ENCODE measurements at regions not wholly inside any gene's neighbourhood (a gene's known extent, or its start where the extent isn't known, plus 50 kb on each side); places are given as distances from the start of the nearest gene placed in this dataset.
"Not testable (repeated sequence)": the region's sequence is repeated elsewhere in the genome, so short reads cannot be mapped to it uniquely, and the experiment has no call there.

DNA sequence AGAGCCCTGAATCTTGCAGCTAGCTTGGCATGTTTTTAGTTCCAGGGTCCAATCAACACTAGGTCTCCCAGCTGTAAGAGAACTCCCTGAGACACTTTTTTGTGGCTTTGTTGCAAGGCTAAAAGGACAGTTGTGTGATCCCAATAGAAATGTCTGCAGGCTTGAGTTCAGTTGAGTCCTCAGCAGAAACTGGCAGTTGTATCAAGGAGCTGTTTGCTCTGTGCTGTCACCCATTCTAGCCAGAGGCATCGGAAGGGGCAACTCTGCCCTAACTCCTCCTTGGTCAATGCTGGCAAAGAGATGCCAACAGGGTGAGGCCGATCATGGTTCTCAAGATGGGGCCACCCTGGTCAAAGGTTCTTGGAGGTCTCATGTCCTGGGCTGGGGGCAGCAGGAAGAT lies 224.1 kb downstream of the BUB3 start:
- no peak for DNase-seq (ENCODE audit: low read depth)

DNA sequence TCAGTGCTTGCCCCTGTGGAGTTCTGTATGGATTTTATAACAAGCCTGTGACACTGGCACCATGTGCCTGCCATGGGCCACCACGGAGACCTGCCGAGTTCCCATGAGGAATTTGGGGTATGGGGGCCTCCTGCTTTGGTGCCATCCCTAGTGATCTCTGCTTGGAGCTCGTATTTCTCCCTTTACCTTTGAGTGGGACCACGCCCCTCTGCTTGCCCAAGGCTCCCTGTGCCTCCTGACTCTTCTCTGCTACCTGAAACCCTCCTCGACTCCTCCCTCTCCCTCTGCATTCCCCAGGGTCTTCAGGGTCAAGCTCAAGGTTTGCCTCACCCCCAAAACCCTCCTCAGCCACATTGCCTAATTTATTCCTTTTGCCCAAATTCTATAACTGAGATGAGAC lies 225.0 kb downstream of the BUB3 start:
- DNase-seq (ENCODE audit: low read depth) = no peak

DNA sequence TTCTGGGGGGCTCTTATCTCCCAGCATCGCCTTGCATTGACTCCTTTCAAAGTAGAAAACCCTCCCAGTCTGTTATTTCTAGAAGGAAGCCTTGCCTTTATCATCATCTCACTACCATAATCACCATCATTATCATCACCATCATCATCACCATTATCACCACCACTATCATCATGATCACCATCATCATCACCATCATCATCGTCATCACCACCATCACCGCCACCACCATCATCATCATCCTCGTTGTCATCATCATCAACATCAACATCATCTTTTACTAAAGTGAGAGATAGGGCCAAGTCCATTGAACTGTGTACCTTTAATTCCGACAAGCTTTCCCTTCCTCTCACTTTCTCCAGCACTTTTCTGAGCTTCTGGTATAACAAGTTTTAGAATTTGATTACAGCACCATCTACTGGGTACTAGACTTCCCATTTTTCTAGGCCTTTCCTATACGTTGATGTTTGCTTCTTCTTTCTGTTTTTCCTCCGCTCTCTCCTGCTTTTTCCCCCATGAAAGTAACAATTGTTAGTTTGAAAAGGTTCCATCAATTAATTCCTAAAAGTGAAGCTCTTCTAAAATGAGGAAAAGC lies 226.4 kb downstream of the BUB3 start:
- no peak for DNase-seq (ENCODE audit: low read depth)

DNA sequence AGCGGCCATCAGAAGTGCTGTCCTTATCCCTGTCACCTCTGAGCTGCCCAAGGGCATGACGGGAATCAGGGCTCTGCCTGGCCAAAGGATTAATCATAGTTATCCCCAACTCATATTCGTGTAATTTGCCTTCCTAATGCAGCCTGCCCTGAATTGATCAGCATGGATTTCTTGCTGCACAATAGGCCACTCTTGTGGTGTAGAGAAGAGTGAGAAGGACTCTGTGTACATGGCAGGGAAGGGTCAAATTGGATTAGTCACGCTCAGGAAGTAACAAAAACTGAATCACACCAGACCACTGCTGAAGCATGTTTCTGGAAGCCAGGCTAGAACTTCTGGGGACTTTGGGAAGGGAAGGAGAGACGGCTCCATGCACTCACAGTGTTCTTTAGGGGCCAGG lies 227.0 kb downstream of the BUB3 start:
- DNase-seq (ENCODE audit: low read depth) = no peak

DNA sequence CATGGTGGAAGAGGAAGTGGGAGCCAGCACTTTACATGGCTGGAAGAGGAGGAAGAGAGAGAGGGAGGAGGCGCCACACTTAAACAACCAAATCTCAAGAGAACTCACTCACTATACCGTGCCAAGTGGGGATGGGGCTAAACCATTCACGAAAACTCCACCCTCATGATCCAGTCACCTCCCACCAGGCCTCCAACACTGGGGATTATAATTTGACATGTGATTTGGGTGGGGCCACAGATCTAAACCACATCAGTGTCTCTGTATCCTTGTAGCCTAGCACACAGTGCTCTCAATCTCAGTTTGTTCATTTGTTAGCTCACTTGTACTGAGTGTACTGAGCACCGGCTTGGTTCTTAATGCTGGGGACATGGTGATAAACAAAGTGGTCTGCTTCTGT lies 228.3 kb downstream of the BUB3 start:
- DNase-seq (ENCODE audit: low read depth) = no peak

DNA sequence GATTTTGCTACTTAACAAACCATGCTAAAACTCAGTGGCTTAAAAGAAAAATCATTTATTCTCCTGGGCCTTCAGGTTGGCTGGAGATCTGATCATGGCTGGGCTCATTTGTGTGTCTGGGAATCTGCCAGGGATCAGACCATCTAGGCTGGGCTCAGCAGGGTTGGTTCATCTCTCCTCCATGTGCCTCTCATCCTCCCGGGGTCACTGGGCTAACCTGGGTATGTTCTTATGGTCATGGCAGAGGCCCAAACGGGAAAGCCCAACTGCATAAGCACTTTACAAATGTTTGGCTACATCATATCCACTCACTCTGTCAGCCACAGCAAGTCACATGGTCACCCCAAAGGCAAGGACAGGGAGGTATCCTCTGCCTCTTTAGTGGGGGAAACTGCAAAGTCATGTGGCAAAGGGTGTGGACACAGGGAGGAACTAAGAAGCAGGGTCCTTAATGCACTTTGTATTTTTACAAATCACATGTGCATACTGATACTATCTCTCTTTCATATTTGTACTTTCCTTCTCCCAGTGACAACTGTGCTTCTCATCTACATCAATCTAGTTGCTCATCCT lies 231.4 kb downstream of the BUB3 start:
- no peak for DNase-seq (ENCODE audit: low read depth)

DNA sequence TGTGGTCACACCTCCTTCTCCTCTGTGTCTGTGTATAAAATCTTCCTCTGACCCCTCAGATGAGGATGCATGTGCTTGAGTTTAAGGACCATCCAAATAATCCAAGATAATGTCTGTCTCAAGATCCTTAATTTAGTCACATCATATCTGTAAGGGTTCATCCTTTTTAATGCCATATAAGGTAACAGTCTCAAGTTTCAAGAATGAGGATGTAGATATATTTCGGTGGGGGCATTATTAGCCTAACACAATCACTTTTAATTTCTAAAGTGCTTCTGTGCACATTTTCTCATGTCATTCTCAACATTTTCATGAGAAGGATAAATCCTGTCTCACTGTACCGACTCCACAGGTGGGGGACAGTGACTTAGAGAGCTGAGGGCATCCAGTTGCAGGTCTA lies 235.3 kb downstream of the BUB3 start:
- no peak for DNase-seq (ENCODE audit: low read depth)

DNA sequence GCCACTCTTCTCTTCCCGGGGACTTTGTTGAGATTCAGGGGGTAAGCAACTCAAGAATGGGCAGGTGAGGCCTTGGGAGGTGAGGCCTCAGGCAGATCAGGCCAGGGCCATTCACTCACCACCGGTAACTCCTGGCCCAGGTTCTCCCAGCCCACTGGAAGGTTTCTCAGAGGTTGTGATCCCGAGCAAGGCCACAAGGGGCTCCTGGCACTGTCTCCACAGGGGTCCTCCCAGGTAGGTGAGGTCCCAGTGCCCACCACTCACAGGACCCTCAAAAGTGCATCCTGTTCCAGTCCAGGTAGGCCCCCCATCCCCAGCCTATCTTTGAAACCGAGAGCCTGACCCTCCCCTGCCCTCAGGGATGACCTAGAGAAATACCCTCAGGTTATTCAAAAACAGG lies 236.1 kb downstream of the BUB3 start:
- DNase-seq (ENCODE audit: low read depth) = no peak

DNA sequence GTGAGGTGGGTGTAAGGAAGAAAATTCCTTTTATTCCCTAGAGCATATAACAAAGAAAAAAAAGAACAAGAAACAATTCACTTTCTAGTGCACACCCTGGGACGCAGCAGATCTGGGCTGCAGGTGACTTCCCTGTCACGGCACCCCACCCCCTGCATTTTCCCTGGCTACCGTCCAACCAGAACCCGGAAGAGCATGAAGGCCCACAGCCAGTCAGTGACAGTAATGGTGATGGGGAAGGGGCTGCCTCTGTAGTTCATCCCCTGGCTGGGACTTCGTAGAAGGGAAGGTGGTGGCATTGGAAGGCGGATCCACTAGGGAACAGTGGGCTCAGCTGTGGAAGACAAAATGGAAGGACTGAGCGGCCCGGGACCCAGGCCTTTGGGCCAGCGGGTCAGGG lies 236.7 kb downstream of the BUB3 start:
- no peak for DNase-seq (ENCODE audit: low read depth)

DNA sequence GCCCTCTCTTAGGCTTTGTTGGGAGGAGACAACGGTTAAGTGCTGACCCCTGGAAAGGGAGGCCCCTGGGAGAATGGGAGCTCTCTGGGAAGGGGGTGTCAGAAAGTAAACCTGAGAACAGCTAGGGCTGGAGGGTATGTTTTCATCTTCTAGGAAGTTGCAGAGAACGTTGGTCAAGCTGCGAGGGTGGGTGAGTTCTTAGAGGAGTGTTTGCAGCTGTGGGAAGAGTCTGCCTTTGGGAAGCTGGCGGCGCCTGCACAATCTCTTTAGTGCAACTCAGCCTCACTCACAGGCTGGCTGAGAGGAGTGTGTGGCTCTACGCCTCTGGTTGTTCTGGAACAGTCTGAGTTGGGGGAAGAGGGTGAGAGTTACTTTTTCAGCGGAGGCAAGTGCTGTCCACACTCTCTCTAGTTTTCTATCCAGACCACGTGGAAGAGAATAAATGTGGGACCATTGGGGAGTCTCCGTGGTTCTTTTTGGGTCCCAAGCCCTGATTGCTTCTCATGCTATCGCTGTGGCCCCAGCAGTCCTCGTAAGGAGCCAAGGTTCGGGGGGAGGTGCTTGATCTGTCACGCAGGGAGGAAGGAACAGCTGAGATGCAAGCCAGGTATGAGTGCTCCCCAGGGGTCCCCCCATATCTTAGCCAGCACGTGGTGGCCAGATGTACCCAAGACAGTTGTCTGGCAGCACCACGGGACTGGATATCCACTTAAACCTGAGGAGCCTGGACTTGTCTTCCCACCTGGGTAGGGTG lies 237.2 kb downstream of the BUB3 start:
- no peak for DNase-seq (ENCODE audit: low read depth)

DNA sequence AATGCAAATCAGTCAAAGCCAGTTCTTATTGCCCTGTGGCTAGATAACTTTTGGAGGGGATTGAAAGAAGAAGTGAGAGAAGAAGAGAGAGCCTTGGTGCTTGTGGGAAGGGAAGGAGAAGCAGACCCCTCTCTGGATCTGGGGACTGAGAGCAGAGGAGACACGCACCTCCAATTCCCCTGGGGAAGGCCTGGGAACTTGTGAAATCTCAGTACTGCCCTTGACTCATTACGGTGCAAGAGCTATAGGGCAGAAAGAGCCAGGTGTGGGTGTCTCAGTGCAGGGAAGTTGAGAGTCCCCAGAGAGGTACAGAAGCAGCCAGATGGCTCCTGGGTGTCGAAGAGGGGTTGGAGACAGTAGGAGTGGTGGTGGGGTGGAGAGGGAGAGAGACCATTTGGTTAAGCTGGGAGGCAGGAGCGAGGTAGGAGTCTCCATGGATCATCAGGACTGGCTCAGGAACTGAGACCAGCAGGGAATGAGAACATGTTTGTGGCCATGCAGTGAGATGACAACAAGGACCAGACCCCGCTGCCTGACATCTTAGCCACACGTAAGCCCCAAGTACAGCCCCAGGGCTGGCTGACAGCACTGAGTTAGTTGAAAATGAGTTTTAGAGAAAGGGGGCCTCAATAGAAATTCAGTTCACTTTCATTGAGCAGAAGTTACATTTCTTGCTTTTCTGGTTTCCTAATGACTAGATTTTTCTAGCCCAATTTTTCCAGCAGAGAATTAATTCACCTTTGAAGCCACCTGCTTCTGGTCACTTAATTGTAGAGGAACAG lies 238.2 kb downstream of the BUB3 start:
- DNase-seq (ENCODE audit: low read depth) = no peak

DNA sequence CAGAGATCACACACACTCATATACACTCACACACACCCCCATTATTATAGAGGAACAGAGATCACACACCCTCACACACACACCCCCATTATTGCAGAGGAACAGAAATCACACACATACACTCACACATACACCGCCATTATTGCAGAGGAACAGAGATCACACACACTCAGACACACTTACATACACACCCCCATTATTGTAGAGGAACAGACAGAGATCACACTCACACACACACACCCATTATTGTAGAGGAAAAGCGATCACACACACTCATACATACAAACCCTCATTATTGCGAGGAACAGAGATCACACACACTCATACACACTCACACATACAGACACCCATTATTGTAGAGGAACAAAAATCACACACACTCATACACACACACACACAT lies 239.0 kb downstream of the BUB3 start:
- DNase-seq (ENCODE audit: low read depth) = no peak

DNA sequence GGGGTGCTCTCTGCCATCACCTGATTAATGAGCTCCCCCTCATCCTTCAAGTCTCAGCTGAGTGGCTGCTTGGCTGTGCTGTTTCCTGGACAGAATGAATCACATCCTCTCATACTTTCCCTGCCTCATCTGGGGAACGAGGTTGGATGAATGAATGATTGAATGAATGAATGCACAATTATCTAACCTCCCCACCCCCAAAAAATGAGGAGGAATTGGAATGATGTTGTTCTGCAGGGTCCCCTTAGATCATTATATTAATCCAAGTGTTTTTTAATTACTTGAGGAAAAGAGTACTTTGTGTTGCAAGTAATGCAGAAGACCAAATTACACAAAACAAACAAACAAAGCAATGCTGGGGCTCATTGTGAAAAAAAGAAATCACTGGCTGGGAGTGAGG lies 240.2 kb downstream of the BUB3 start:
- no peak for DNase-seq (ENCODE audit: low read depth)

DNA sequence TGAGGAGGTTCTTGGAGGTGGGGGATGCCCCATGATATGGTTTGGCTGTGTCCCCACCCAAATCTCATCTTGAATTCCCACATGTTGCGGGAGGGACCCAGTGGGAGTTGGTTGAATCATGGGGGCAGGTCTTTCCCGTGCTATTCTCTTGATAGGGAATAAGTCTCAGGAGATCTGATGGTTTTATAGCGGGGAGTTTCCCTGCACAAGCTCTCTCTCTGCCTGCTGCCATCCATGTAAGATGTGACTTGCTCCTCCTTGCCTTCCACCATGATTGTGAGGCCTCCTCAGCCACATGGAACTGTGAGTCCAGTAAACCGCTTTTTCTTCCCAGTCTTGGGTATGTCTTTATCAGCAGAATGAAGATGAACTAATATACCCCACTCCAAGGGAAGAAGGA lies 241.0 kb downstream of the BUB3 start:
- DNase-seq (ENCODE audit: low read depth) = not testable (repeated sequence)

DNA sequence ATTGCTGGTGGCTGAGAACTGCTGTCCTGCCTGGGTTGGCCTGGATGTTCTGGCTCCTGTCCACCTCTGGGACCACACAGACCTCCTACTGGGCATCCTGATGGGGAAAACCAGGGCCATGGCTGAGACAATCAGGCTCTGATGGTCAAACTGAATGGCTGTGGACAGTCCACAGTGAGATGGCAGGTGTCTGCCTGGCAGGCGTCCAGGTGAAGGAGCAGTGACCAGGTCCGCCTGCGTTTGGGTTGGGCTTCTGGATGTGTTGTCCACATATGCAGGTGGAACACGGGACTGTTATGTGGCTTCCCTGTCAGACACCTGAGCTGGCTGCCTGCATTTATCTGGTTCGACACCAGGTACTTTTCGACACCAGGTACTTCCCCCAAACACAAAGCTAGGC lies 241.7 kb downstream of the BUB3 start:
- DNase-seq (ENCODE audit: low read depth) = no peak

DNA sequence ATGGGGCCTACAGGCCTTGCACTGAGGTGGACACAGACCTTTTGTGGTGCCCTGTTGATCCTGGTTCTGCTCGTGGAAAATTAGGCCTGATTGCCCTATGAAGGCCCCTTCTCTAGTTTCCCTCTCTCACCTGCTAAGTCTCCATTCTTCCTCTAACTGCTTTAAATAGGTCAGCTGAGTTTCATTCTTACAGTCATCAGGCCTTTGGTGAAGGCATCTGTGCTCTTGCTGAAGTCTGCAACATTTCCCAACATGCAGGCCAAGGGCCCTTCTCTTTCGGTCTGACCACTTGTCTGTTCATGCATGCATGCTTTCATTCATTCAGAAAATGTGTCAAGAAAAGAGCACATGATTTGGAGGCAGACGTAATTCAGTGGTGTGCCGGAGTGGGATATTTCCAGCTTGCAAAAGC lies 244.0 kb downstream of the BUB3 start:
- DNase-seq (ENCODE audit: low read depth) = no peak

DNA sequence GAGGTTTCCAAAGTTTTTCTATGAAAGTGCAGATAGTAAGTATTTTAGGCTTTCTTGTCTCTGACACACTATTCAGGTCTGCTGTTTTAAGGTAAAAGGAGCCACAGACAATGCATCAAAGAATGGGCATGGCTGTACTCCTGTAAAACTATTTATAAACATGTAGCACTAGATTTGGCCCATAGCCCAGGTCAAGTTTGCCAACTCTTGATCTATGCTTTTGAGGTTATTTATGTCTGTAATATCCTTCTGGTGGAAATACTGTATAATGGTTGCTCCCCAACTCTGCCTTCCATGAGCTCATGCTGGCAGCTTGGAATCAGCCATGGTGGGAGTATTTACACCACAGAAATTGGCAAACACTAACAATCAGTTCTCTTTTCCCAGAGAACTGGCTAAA lies 244.6 kb downstream of the BUB3 start:
- no peak for DNase-seq (ENCODE audit: low read depth)

DNA sequence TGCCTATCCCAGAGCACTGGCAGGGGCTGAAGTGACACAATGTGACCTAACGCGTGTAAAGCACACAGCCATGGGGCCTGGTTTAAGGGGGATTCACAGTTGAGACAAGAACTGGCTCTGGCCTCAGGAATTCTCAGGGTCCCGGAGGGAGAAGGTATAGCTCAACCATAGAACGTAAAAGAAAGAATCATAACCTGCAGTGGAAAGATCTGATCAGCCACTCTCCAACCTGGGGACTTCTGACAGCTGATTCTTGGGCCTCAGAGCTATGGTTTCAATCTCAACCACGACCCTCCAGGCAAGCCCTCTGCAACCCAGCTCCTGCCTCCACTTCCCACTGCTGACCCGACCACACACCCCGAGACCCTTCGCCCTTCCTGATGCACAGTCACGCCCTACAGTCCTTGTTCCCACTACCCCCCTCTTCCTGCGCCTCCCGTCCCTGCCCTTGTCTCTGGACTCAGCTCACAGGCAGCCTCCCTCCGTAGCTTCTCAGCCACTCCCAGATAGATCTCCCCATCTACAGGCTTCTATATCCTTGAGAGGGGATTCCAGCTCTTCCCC lies 245.2 kb downstream of the BUB3 start:
- no peak for DNase-seq (ENCODE audit: low read depth)

DNA sequence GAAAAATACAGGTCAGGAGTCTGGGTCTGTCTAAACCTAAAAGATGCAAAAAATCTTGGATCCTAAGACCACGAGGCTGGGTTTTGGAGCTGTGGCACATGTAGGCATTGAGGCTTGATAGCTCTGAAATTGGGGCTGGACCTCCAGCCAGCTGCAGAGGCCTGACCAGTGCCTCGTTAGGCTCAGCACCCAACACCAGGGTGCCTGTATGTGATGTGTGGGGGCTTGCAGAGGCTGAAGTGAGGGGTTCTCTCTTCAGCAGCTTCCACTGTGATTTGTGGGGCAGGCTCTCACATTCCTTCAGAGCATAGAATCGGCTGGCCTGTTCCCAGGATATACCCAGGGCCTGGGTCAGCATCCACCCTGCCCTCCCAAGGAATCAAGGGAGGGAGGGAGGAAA lies 247.8 kb downstream of the BUB3 start:
- no peak for DNase-seq (ENCODE audit: low read depth)

DNA sequence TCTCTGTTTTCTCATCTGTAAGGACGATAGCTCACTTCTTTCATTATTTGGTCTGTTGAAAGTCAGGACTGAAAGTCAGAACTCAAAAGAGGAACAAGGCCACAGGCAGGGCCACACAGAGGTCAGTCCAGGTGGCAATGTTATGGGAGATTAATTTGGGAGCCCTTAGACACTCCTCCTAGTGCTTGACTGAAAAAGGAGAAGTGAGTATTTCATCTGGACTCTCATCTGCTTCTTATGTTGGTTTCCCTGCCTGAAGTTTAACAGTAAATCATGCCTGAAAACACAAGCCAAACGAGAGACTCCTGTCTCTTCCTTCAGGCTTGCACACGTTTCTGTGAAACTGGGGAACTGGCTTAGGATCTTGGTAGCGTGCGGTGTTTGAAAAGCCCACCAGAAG lies 248.5 kb downstream of the BUB3 start:
- DNase-seq (ENCODE audit: low read depth) = no peak

DNA sequence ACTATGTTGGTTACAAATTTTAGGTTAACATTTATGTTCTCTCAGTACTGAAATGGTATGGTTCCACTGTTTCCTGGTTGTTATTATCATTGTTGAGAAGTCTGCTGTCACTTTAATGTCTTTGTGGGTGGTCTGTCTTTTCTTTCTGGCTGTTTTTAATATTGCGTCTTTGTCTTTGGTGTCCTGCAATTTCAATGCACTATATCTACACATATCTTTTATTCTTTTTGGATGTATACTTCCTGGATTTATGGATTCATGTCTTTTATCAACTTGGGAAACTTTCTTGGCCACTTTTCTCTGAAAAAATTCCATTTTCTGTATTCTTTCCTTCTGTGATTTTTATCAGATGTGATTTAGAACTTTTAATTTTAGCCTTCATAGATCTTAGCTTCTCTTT lies 250.2 kb downstream of the BUB3 start:
- no peak for DNase-seq (ENCODE audit: low read depth)

DNA sequence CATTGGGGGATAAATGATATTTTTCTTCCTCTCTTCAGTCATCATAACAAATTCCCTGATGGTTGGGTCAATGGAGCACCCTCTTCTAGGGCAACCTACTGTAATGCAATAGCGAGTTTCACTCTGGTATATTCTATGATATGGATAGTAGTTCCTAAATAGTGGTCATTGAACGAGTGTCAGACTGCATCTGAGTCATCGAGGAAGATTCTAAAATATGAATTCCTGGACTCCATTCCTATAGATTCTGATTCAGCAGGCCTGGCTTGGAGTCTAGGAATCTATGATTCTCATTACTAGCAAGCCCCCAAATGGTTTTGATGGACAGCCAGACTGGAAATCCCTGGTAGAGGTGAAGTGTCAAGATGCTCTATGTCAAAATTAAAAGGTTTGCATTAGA lies 254.5 kb downstream of the BUB3 start:
- DNase-seq (ENCODE audit: low read depth) = no peak

DNA sequence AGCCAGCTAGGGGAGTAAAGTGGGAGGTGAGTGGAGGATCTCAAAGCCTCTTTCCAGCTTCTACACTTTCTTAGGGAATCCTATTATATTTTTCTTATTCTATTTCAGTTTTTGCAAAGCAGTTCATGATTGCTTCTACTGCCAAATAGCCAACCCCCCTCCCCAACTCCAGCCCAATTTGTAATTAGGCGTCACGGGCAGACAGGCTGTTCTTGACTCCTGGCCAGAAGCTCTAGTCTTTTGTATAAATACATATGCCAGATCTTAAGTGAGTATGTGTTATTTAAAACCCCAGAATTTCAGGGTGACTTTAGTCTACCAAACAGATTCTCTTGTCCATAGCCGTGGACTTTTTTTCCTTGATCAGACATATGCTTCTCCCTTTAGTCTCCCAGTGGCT lies 255.2 kb downstream of the BUB3 start:
- DNase-seq (ENCODE audit: low read depth) = no peak

All from stimulated activated CD8-positive, alpha-beta memory T cell treated with anti-CD3 and anti-CD28 coated beads, Interleukin-12 subunit alpha, Interleukin-12 subunit beta, amount 100 ng/mL, for 4 hours (primary cell).